Astrocyte of the cerebellum (primary cell): ENCODE measurements at regions not wholly inside any gene's neighbourhood (a gene's known extent, or its start where the extent isn't known, plus 50 kb on each side); places are given as distances from the start of the nearest gene placed in this dataset.

Experiments used
- DNase-seq: peaks from one replicate; pipeline ENCODE4 v3.0.0-alpha.2; 2011; ENCODE audit warnings: low read depth
- H3K4me3 ChIP-seq: 2 replicates; pipeline ENCODE4 v1.5.1; 2011; ENCODE audit warnings: mild to moderate bottlenecking, low read depth, low read length, moderate library complexity
- CTCF ChIP-seq: IDR thresholded peaks from 2 replicates; pipeline ENCODE4 v1.5.1; 2012; ENCODE audit warnings: low read length, low read depth, moderate library complexity, mild to moderate bottlenecking; ENCODE audit errors: missing control alignments
- in situ Hi-C: cut with HindIII; loops from 2 replicates; pipeline ENCODE4 v1.10.0; 2017; ENCODE audit warnings: low sequenced_read_pairs

- TF ChIP-seq CTCF, result no peak
- in situ Hi-C loops, result no loop called here
Observed at GRCh38 chr9:38284588-38285051, 107.9 kb upstream of the ALDH1B1 start.

GRCh38 chr9:38284039-38284575, 108.4 kb upstream of the ALDH1B1 start:
- DNase-seq, result no peak
- in situ Hi-C loops, result no loop called here
- no peak for TF ChIP-seq CTCF
- H3K4me3 ChIP-seq, result no peak overlapping the region

More at GRCh38 chr9:38284588-38285051, 107.9 kb upstream of the ALDH1B1 start:
- no peak overlapping the region for H3K4me3 ChIP-seq
- no peak for DNase-seq

- in situ Hi-C loops, result no loop called here
- H3K4me3 ChIP-seq, result no peak overlapping the region
- no peak for DNase-seq
- TF ChIP-seq CTCF, result no peak
Observed at GRCh38 chr9:38282756-38283155, 109.7 kb upstream of the ALDH1B1 start.

- no peak for DNase-seq
- TF ChIP-seq CTCF, result no peak
- H3K4me3 ChIP-seq, result no peak overlapping the region
- in situ Hi-C loops, result no loop called here
Observed at GRCh38 chr9:38281917-38282316, 110.6 kb upstream of the ALDH1B1 start.

GRCh38 chr9:38281196-38281595, 111.3 kb upstream of the ALDH1B1 start:
- in situ Hi-C loops, result no loop called here
- no peak for TF ChIP-seq CTCF
- no peak overlapping the region for H3K4me3 ChIP-seq
- DNase-seq, result no peak

GRCh38 chr9:38280251-38280800, 112.2 kb upstream of the ALDH1B1 start:
- H3K4me3 ChIP-seq, result no peak overlapping the region
- in situ Hi-C loops, result no loop called here
- TF ChIP-seq CTCF, result no peak
- DNase-seq, result no peak
